Thymus (tissue), 11 donors: ENCODE measurements at regions not wholly inside any gene's neighbourhood (a gene's known extent, or its start where the extent isn't known, plus 50 kb on each side); places are given as distances from the start of the nearest gene placed in this dataset.

Experiments
- DNase-seq, 9 donors: peaks; one replicate each; pipeline ENCODE4 v3.0.0-alpha.2; 2013; ENCODE audit warnings: low spot score in 9 of 9, low read depth in 6 of 9, missing footprints in 1 of 9
- H3K27ac ChIP-seq, 2 donors: one replicate each; pipeline ENCODE4 v1.5.1; 2013; ENCODE audit warnings: control low read depth in 1 of 2, low read depth in 1 of 2, low read length in 1 of 2, mild to moderate bottlenecking in 1 of 2, moderate library complexity in 1 of 2
- H3K27me3 ChIP-seq, 2 donors: one replicate each; pipeline ENCODE4 v1.5.1; 2013; ENCODE audit warnings: low read length in 1 of 2; ENCODE audit not compliant: control insufficient read depth in 2 of 2, insufficient read depth in 1 of 2
- H3K36me3 ChIP-seq, 2 donors: one replicate each; pipeline ENCODE4 v1.5.1; 2013; ENCODE audit warnings: low read length in 1 of 2, mild to moderate bottlenecking in 1 of 2, moderate library complexity in 1 of 2; ENCODE audit not compliant: control insufficient read depth in 2 of 2, insufficient read depth in 2 of 2
- H3K4me1 ChIP-seq, 2 donors: one replicate each; pipeline ENCODE4 v1.5.1; 2013; ENCODE audit warnings: low read length in 2 of 2; ENCODE audit not compliant: control insufficient read depth in 2 of 2, insufficient read depth in 2 of 2
- H3K4me3 ChIP-seq, 2 donors: one replicate each; pipeline ENCODE4 v1.5.1; 2013; ENCODE audit warnings: low read length in 2 of 2, control low read depth in 1 of 2, mild to moderate bottlenecking in 1 of 2
- H3K9me3 ChIP-seq, 2 donors: one replicate each; pipeline ENCODE4 v1.5.1; 2013; ENCODE audit warnings: low read length in 1 of 2, mild to moderate bottlenecking in 1 of 2; ENCODE audit not compliant: control insufficient read depth in 2 of 2, insufficient read depth in 1 of 2
- WGBS: extraction: QIAGEN DNeasy Blood & Tissue Kit; methylation state at CpG from one replicate; pipeline ENCODE4 v1.1.7; 2013; 5-methylcytosine and 5-hydroxymethylcytosine counted together
- donor health status: healthy.

DNA sequence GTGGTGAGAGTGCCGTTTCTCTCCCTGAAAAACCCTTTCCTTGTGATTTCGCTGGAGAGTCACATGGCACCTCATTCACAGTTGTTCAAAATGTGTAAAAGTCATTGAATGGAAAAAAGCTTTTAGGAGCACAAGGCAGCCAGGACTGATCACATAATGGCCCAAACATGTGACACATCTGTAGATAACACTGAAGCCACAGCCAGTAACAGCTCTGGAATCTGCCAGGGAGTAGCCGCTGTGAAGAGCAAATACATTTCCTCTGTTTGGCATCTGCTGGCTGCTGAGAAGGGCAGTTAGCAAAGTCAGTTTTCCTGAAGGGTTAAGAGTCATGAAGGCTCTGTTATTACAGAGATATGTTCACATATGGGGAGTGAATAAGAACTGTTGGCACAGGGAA lies 271.8 kb downstream of the NNT start:
- Histone ChIP-seq H3K27ac (no peak overlapping the region), H3K4me3 (no peak overlapping the region), H3K27me3 (no peaks in the 10 kb centered on the region), H3K9me3 (no peaks in the 10 kb centered on the region), H3K36me3 (no peaks in the 10 kb centered on the region), H3K4me1 (no peaks in the 10 kb centered on the region)
- 83% methylated on average over 3 of the region's 3 CpGs for WGBS
- DNase-seq = no peak

DNA sequence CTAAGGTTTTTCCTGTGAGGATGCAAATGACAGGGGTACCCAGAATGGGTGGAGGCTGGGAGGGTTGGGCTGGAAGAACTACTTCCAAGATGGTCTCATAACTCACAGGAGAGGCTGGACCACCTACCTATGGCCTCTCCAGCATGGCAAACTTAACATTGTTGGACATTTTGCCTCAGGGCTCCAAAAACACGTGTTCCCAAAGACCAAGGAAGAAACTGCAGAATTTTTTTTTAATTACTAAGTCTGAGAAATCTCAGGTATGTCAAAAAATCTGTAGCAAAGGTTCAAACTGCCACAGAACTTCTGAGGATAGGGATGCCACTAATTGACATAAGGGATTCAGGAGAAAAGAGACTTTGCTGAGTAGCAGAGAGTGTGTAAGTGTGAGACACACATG lies 270.8 kb downstream of the NNT start:
- DNase-seq = no peak
- WGBS = 34% methylated on average over 1 of the region's 1 CpG

GRCh38 chr5:43859309-43859708 lies 256.3 kb downstream of the NNT start:
- H3K4me1 ChIP-seq = no peaks in the 10 kb centered on the region
- H3K4me3 ChIP-seq = no peak overlapping the region
- no peaks in the 10 kb centered on the region for H3K9me3 ChIP-seq
- H3K27ac ChIP-seq = no peak overlapping the region
- no peaks in the 10 kb centered on the region for H3K27me3 ChIP-seq
- H3K36me3 ChIP-seq = no peaks in the 10 kb centered on the region
- DNase-seq = no peak

More for the DNA sequence above, 270.8 kb downstream of the NNT start:
- H3K27ac ChIP-seq = no peak overlapping the region
- H3K9me3 ChIP-seq = no peaks in the 10 kb centered on the region
- no peak overlapping the region for H3K4me3 ChIP-seq
- H3K4me1 ChIP-seq = no peaks in the 10 kb centered on the region
- no peaks in the 10 kb centered on the region for H3K36me3 ChIP-seq
- no peaks in the 10 kb centered on the region for H3K27me3 ChIP-seq

GRCh38 chr5:43855452-43855851 lies 252.5 kb downstream of the NNT start:
- H3K4me3 ChIP-seq = no peak overlapping the region
- H3K9me3 ChIP-seq = no peaks in the 10 kb centered on the region
- no peak for DNase-seq
- H3K27ac ChIP-seq = no peak overlapping the region
- no peaks in the 10 kb centered on the region for H3K27me3 ChIP-seq
- WGBS = 90% methylated on average over 5 of the region's 5 CpGs
- H3K4me1 ChIP-seq = no peaks in the 10 kb centered on the region
- H3K36me3 ChIP-seq = no peaks in the 10 kb centered on the region

- Histone ChIP-seq H3K27ac (no peak overlapping the region), H3K27me3 (no peaks in the 10 kb centered on the region), H3K4me1 (no peaks in the 10 kb centered on the region), H3K36me3 (no peaks in the 10 kb centered on the region), H3K4me3 (no peak overlapping the region), H3K9me3 (no peaks in the 10 kb centered on the region)
- DNase-seq = no peak
- WGBS = 91% methylated on average over 1 of the region's 1 CpG
Measured at GRCh38 chr5:43854697-43855292, 251.8 kb downstream of the NNT start.

DNA sequence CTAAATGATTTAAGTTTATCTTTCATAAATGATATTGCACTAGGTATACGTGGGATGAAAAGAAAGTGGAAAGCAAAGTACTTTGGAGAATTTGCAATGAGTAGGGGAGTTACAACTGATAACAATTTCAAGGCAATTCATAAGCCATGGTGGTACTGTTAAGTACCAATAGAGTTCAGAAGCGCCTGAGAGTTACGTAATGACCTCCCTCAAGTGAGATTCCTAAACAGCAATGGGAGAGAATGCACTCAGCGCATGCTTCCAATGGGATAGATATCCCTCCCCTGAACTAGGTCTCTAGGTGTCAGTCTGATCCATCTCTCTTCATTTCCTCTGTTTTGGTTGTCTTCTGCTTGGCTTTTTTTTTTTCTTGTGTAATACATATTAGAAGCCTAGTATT lies 249.3 kb downstream of the NNT start:
- Histone ChIP-seq H3K36me3 (no peaks in the 10 kb centered on the region), H3K9me3 (no peaks in the 10 kb centered on the region), H3K27ac (no peak overlapping the region), H3K4me1 (no peaks in the 10 kb centered on the region), H3K27me3 (no peaks in the 10 kb centered on the region), H3K4me3 (no peak overlapping the region)
- DNase-seq = no peak
- 93% methylated on average over 4 of the region's 4 CpGs for WGBS

- Histone ChIP-seq H3K36me3 (no peaks in the 10 kb centered on the region), H3K9me3 (no peaks in the 10 kb centered on the region), H3K27me3 (no peaks in the 10 kb centered on the region), H3K27ac (no peak overlapping the region), H3K4me1 (no peaks in the 10 kb centered on the region), H3K4me3 (no peak overlapping the region)
- no peak for DNase-seq
- WGBS = 92% methylated on average over 7 of the region's 7 CpGs
Measured at GRCh38 chr5:43851741-43852140, 248.8 kb downstream of the NNT start.

GRCh38 chr5:43840424-43841125 lies 237.6 kb downstream of the NNT start:
- no peaks in the 10 kb centered on the region for H3K27me3 ChIP-seq
- no peak overlapping the region for H3K27ac ChIP-seq
- no peak overlapping the region for H3K4me3 ChIP-seq
- H3K9me3 ChIP-seq = no peaks in the 10 kb centered on the region
- 96% methylated on average over 4 of the region's 4 CpGs for WGBS
- no peaks in the 10 kb centered on the region for H3K4me1 ChIP-seq
- H3K36me3 ChIP-seq = no peaks in the 10 kb centered on the region
- no peak for DNase-seq

DNA sequence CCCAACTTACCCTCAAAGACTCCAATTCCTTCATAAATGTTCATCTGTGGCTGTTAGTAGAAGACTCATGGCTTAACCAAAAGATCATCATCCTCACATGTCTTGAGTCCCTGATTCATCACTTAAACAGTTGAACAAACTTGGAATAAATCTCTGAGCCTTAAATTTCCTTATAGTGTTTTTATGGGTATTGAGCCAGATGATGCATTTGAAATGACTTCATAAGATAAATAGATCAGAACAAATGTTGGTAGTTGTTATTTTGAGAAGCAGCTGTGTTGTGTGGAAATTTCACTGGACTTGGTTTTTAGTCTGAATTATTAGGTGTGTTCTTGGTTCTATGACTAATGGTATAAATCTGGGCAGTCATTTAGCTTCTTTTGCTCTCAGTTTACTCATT lies 236.2 kb downstream of the NNT start:
- no peaks in the 10 kb centered on the region for H3K9me3 ChIP-seq
- no peak for DNase-seq
- H3K4me1 ChIP-seq = no peaks in the 10 kb centered on the region
- H3K27me3 ChIP-seq = no peaks in the 10 kb centered on the region
- H3K27ac ChIP-seq = no peak overlapping the region
- no peaks in the 10 kb centered on the region for H3K36me3 ChIP-seq
- H3K4me3 ChIP-seq = no peak overlapping the region
